ENCODE measurements at regions not wholly inside any gene's neighbourhood (a gene's known extent, or its start where the extent isn't known, plus 50 kb on each side); places are given as distances from the start of the nearest gene placed in this dataset.

GRCh38 chr10:8576281-8576680 is 521.8 kb downstream of the GATA3 start:
- no peak for DNase-seq

- no peak for DNase-seq
These were observed 522.4 kb downstream of the GATA3 start for GRCh38 chr10:8576911-8577310.

- DNase-seq: no peak
These were observed 523.2 kb downstream of the GATA3 start for GRCh38 chr10:8577686-8578085.

GRCh38 chr10:8581521-8582225 is 527.2 kb downstream of the GATA3 start:
- no peak for DNase-seq

- no peak for DNase-seq
These were observed 528.6 kb downstream of the GATA3 start for GRCh38 chr10:8583096-8583495.

GRCh38 chr10:8584666-8585065 is 530.2 kb downstream of the GATA3 start:
- no peak for DNase-seq

- no peak for DNase-seq
These were observed 532.0 kb downstream of the GATA3 start for GRCh38 chr10:8586504-8586903.

GRCh38 chr10:8588135-8588534 is 533.6 kb downstream of the GATA3 start:
- no peak for DNase-seq

GRCh38 chr10:8590518-8590917 is 536.0 kb downstream of the GATA3 start:
- no peak for DNase-seq

GRCh38 chr10:8591640-8592039 is 537.2 kb downstream of the GATA3 start:
- DNase-seq: no peak

GRCh38 chr10:8594176-8594575 is 539.7 kb downstream of the GATA3 start:
- no peak for DNase-seq

GRCh38 chr10:8594711-8595110 is 540.2 kb downstream of the GATA3 start:
- DNase-seq: no peak

- DNase-seq: no peak
These were observed 540.7 kb downstream of the GATA3 start for GRCh38 chr10:8595140-8595539.

GRCh38 chr10:8596929-8597472 is 542.5 kb downstream of the GATA3 start:
- DNase-seq: no peak

- no peak for DNase-seq
These were observed 545.7 kb downstream of the GATA3 start for GRCh38 chr10:8600192-8600591.

- DNase-seq: no peak
These were observed 548.3 kb downstream of the GATA3 start for GRCh38 chr10:8602821-8603220.

- DNase-seq: no peak
These were observed 559.6 kb downstream of the GATA3 start for GRCh38 chr10:8614054-8614565.

GRCh38 chr10:8615118-8615517 is 560.6 kb downstream of the GATA3 start:
- DNase-seq: no peak

GRCh38 chr10:8616166-8616565 is 561.7 kb downstream of the GATA3 start:
- DNase-seq: no peak

GRCh38 chr10:8617792-8618191 is 563.3 kb downstream of the GATA3 start:
- DNase-seq: no peak

- no peak for DNase-seq
These were observed 564.3 kb downstream of the GATA3 start for GRCh38 chr10:8618834-8619233.

- DNase-seq: no peak
These were observed 573.9 kb downstream of the GATA3 start for GRCh38 chr10:8628351-8628750.

GRCh38 chr10:8633909-8634308 is 579.4 kb downstream of the GATA3 start:
- DNase-seq: no peak

- DNase-seq: no peak
These were observed 581.9 kb downstream of the GATA3 start for GRCh38 chr10:8636371-8636770.

- no peak for DNase-seq
These were observed 583.2 kb downstream of the GATA3 start for GRCh38 chr10:8637640-8638039.

Data from COR-L47 (cell line).